Adrenal gland (tissue), 5 donors: ENCODE measurements at regions not wholly inside any gene's neighbourhood (a gene's known extent, or its start where the extent isn't known, plus 50 kb on each side); places are given as distances from the start of the nearest gene placed in this dataset.

Experiments used
- POLR2A ChIP-seq, 2 donors: fragments of 450-650 bp; IDR thresholded peaks; one replicate each; pipeline ENCODE4 v1.6.1; 2017; ENCODE audit warnings: antibody characterized with exemption in 2 of 2, mild to moderate bottlenecking in 2 of 2, moderate library complexity in 1 of 2
- TF ChIP-seq, protein P1 (sequence below), 6 experiments: fragments of 450-650 bp in 4 of 6; fragments of 200-600 bp in 2 of 6; sonication (generic) in 1 of 6; IDR thresholded peaks; 1 replicate in 5 of 6; 2 replicates in 1 of 6; pipeline versions ENCODE4 v1.5.1 to v1.8.0; 2016 to 2021; ENCODE audit warnings: antibody characterized with exemption in 6 of 6, mild to moderate bottlenecking in 2 of 6, moderate library complexity in 1 of 6
- donor health status: DM: no; HTN: no; CAD: no.

DNA sequence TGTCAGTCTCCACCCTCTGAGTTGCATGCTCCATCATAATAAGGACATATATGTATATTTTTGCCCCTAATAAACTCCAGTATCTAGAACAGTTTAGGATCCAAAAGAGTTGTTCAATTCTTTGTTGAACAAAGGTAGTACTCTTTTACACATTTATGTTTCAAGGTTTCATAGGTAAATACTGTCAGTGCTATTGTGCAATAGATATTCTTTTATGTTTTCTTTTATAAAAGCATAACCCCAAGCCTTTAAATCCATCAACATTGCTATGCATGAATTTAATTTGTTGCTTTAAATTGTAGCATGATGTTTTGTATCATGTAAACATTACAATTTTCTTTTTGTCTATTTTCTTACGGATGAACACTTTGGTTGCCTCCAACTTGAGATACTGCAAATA lies 469.7 kb upstream of the COBL start:
- no peak for TF ChIP-seq POLR2A (IDR thresholded peaks at IDR 0.05)
- TF ChIP-seq, protein P1, sequence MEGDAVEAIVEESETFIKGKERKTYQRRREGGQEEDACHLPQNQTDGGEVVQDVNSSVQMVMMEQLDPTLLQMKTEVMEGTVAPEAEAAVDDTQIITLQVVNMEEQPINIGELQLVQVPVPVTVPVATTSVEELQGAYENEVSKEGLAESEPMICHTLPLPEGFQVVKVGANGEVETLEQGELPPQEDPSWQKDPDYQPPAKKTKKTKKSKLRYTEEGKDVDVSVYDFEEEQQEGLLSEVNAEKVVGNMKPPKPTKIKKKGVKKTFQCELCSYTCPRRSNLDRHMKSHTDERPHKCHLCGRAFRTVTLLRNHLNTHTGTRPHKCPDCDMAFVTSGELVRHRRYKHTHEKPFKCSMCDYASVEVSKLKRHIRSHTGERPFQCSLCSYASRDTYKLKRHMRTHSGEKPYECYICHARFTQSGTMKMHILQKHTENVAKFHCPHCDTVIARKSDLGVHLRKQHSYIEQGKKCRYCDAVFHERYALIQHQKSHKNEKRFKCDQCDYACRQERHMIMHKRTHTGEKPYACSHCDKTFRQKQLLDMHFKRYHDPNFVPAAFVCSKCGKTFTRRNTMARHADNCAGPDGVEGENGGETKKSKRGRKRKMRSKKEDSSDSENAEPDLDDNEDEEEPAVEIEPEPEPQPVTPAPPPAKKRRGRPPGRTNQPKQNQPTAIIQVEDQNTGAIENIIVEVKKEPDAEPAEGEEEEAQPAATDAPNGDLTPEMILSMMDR (IDR thresholded peaks at IDR 0.05): no peak
